ENCODE measurements at regions not wholly inside any gene's neighbourhood (a gene's known extent, or its start where the extent isn't known, plus 50 kb on each side); places are given as distances from the start of the nearest gene placed in this dataset.

- no peak for DNase-seq
Measured at GRCh38 chr4:35500812-35501211, 743.5 kb downstream of the ARAP2 start.

DNA sequence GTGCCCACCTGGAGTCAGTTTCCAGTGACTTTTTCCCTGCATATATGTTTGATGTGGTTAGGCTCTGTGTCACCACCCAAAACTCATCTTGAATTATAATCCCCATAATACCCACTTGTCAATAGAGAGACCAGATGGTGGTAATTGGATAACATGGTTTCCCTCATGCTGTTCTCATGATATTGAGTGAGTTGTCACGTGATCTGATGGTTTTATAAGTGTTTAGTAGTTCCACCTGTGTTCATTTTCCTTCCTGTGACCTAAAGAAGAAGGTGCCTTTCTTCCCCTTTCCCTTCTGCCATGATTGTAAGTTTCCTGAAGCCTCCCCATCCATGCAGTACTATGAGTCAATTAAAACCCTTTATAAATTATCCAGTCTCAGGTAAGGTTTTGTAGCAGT is 740.9 kb downstream of the ARAP2 start:
- DNase-seq: no peak

- DNase-seq: no peak
Measured at GRCh38 chr4:35506161-35506560, 738.2 kb downstream of the ARAP2 start.

DNA sequence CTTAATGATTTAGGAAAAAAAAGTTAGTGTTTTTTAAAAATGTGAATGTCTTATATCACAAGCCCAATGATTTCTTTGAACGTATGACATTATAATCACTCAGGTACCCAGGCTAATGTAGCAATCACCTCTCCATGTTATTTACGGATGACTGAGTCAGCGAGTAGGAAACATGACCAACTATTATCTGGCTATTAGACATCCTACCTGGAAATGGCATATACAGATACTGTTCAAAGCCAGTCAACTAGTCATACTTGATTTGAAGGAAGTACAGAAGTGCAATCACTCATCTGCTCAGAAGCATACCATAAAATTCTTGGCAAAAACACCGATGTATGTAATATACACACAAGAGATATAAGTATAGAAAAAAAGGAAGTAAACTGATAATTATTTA is 732.5 kb downstream of the ARAP2 start:
- no peak for DNase-seq

GRCh38 chr4:35516102-35516501 is 728.2 kb downstream of the ARAP2 start:
- no peak for DNase-seq

DNA sequence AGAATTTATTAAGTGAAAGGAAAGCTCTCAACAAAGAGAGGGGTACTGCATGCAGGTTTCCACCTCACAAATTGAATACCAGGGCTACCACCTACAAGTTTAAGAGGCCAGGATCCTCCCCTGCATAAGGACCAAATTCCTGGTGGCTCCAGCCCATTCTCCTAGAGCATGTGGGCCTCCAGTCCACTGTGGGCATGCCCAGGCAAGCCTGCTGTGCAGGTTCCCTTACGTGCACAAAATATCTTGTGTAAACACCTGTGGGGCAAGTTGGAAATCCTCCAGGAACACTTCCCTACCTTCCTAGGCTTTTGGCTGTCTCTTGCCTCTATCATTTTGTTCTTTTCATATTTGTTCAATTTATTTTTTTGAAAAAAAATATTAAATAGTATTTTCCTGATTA is 724.3 kb downstream of the ARAP2 start:
- DNase-seq: no peak

GRCh38 chr4:35521682-35522081 is 722.6 kb downstream of the ARAP2 start:
- no peak for DNase-seq

DNA sequence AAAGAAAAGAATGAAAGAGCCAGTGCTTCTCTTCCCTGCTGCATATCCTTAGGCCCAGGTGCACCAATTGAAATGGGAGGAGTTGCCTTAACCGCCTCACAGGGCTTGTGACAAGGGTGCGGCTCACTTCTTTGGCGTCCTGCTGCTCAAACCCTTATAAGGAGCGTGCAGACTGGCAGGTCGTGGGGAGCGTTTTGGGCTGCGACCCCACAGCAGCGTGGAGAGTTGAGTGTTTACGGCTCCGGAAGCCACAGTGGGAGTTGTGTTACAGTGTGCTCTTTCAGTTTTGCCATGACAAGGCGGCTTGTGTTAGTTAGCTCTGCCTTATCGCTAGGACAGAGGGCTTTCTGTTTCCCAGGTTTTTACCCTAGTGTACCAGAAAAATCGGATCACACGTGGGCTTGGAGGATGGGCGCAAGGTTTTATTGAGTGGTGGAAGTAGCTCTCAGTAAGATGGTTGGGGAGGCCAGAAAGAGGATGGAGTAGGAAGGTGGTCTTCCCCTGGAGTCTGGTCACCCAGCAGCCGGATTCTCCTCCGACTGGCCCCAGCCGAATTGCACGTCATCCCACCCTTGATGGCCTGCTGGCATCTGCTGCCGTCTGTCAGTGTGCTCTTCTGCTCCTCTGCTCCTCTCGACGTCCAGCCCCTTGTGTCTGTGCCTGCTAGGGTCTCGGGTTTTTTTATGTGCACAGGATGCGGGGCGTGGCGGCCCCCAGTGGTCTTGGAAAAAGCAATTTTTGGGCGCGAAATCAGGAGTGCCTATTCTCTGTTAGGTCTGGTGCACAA is 718.9 kb downstream of the ARAP2 start:
- DNase-seq: no peak

- DNase-seq: no peak
Measured at GRCh38 chr4:35526456-35526855, 717.9 kb downstream of the ARAP2 start.

DNA sequence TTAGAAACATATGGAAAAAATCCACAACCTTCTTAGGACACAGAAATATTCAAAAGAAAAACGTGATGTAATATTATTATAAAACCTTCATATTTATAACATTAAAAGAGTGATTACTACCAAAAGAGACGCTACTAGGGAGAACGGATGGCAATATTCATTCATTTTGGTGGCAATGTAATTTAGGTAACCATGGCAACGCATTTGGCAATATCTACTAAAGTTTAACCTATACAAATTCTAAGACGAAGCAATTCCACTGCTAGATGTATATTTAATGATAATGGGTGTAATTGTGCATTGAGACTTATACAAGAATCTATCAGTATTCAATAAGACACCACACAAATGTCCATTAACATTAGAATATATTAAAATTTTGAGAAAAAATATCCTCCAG is 709.4 kb downstream of the ARAP2 start:
- DNase-seq: no peak

- DNase-seq: no peak
Measured at GRCh38 chr4:35538807-35539206, 705.5 kb downstream of the ARAP2 start.

- no peak for DNase-seq
Measured at GRCh38 chr4:35539404-35540055, 704.8 kb downstream of the ARAP2 start.

GRCh38 chr4:35541146-35541887 is 703.0 kb downstream of the ARAP2 start:
- no peak for DNase-seq

DNA sequence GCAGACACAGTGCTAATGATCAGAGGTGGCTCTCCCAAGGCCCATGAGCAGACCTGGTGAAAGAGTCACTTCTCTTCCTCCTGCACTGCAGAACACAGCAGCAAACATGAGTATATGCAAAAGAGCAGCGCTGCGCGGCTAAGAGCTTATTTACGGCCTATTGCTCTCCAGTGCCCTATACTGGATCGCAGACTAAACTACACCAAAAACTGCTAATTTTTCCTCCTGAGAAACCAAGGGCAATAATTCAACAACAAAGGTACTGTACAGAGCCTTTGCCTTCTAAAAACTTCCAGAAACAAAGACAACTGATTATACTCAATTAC is 702.5 kb downstream of the ARAP2 start:
- no peak for DNase-seq

DNA sequence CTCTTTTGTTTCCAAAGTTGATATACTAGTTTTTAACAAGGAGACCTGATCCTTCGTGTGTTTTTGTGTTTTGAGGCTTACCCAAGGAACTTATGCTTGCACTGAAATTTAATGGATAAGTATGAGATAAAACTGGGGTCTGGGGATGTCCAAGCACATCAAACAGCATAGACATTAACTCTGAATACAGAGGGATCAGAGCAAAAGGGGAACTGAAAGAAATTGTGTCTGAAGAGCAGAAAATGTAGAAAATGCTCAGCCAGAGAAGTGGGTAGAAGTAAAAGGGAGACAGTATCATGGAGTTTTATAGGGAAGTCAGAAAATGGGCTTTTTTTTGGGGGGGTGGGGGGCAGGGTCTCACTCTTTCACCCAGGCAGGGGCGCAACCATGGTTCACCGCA is 695.4 kb downstream of the ARAP2 start:
- DNase-seq: no peak

DNA sequence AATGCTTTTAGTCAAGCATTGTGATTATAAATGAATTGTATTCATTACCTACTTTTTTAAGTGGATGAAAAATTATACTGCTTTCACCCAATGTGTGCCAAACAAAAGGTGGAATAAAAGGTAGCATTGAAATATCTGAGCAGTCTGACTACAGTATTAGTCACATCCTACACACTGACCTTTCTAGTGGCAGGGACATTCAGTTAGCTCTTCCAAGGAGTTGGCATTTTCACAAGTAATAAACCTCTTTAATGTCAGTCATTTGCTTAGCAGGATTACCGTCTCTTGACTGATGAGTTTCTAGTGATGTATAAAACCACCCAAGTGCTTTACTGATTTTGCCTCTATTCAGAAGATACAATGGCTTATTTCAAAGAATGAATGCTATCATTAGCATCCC is 687.9 kb downstream of the ARAP2 start:
- no peak for DNase-seq

DNA sequence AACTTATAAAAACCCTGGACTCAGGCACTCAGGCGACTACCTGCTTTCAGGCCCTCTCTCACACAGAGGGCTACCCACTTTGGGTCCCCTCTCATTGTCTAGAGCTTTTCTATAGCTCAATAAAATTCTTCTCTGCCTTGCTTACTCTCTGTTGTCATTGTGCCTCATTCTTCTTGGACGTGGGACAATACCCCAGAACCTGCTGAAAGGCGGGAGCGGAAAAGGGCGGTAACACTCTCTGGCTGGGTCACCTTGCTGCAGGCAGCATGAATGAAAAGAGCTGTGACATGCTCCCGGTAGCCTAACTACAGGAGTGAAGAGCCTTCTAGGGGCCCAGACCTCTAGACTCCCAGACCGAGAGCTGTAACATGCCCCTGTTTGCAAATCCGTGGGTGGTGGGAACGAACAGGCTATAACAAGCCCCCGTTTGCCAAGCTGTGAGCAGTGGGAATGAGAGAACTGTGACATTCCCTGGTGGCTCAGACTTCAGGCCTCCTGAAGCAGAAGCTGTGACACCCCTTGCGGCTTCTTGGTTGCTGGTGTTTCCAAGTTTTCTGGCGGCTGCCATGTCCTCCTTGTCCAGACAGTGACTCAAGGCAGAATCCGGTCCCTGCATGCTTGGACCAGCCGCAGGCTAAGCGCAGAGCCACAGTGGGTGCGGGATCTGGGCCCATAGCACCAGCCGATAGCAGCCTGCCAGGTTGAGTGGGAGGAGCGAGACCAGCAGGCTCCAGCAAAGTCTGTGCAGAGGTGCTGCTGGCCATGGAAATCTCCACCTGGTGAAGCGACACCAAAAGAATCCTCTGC is 684.6 kb downstream of the ARAP2 start:
- no peak for DNase-seq

DNA sequence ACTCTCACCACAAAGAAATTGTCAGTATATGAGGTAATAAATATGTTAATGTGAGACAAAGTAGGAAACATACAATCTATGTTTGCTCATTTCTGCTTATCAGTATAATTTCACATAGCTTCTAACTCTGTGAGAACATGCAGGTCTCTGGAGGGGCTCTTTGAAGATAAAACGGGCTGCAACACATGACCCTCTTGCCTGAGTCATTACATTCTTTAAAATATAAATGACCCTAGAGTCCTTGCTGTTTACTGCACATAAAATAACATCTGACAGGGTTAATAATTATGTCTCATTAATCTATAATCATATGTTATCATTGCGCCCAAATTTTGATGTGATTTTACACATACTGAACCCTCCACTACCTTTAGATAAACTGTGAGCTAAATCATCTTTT is 681.5 kb downstream of the ARAP2 start:
- no peak for DNase-seq

GRCh38 chr4:35565640-35566039 is 678.7 kb downstream of the ARAP2 start:
- no peak for DNase-seq

DNA sequence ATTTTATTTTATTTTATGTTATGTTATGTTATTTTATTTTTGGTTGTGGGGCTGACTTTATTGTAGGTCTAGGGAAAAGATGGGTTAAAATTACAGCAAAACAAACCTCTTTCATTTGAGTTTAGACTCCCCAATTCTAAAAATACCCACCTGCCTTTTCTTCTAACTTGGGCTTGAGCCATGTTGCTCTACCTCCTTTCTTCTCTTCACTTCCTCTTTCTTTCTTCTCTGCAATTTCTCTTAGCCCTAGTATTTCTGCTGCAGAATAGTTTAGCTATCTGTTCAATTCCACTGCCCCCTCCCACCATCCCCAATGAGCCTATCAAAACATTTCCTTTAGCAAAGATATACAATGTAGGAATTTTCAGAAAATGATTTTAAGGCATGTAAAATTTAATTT is 653.3 kb downstream of the ARAP2 start:
- DNase-seq: no peak

DNA sequence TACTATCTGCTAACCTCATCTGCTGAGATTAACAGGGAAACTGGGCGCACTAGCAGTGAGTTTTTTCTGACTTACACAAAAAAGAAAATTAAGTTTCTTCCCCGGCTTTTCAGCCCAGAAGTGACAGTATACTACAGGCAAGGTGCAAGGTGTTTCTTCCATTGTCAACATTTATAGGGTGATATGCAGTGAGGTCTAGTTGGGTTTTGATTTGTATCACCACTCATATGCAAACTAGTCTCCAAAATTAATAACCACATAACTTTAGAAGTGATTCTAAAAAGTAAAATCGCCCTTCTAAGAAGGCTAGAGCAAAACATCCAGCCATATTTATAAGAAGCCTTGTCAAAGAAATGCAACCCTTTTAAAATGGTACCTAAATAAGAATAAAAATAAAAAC is 640.1 kb downstream of the ARAP2 start:
- no peak for DNase-seq

DNA sequence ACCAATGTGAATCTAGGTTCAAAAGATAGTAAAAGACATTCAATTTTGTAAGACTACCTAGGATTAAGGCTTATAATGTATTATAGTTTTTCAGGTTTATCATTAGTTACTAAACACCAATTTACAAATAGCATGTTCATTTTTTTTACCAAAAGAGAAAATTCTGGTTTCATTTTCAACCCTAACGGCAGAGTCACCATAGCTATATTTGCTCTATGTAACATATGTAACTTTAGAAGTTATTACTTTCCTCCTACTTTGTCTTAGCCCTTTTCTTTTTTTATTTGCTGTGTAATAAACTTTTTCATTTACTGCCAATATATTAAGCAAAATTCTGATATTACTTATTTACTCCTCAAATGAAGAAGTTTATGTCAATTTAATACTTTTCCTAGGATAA is 639.6 kb downstream of the ARAP2 start:
- DNase-seq: no peak

- no peak for DNase-seq
Measured at GRCh38 chr4:35608205-35608604, 636.1 kb downstream of the ARAP2 start.
